ENCODE measurements at regions not wholly inside any gene's neighbourhood (a gene's known extent, or its start where the extent isn't known, plus 50 kb on each side); places are given as distances from the start of the nearest gene placed in this dataset.
"Not testable (repeated sequence)": the region's sequence is repeated elsewhere in the genome, so short reads cannot be mapped to it uniquely, and the experiment has no call there.

- no peak for TF ChIP-seq CTCF (IDR thresholded peaks at IDR 0.05; ENCODE audit: control insufficient read depth, extremely low read depth, insufficient read depth)
- no peak overlapping the region for H3K4me3 ChIP-seq (ENCODE audit: low read depth, low read length)
- no peak for DNase-seq (ENCODE audit: low read depth)
These were observed 452.1 kb upstream of the RGMB start for GRCh38 chr5:98321361-98321760.

- DNase-seq (ENCODE audit: low read depth); H3K4me3 ChIP-seq (ENCODE audit: low read depth, low read length): not testable (repeated sequence)
These were observed 448.3 kb upstream of the RGMB start for GRCh38 chr5:98325187-98325586.

GRCh38 chr5:98328015-98328414 is 445.4 kb upstream of the RGMB start:
- DNase-seq (ENCODE audit: low read depth): no peak
- no peak overlapping the region for H3K4me3 ChIP-seq (ENCODE audit: low read depth, low read length)
- TF ChIP-seq CTCF (IDR thresholded peaks at IDR 0.05; ENCODE audit: control insufficient read depth, extremely low read depth, insufficient read depth): no peak

DNA sequence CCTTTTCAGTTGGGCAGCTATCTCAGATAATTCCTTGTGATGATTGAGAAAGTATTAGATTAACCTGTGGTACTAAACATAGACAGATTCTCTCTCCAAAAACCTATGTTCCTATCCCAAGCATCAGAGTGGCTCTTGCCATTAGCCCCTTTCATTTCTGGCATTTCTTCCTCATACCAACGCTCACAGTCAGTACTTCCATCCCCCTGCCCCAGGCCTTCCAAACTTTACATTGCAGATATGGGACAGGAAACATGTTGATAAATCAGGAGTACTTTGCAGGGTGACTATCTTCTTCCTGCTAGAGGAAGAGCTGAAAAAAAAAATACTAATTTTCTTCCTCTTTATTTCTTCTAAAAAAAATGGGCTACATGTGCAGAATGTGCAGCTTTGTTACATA is 442.6 kb upstream of the RGMB start:
- no peak overlapping the region for H3K4me3 ChIP-seq (ENCODE audit: low read depth, low read length)
- TF ChIP-seq CTCF (IDR thresholded peaks at IDR 0.05; ENCODE audit: control insufficient read depth, extremely low read depth, insufficient read depth): no peak
- no peak for DNase-seq (ENCODE audit: low read depth)

DNA sequence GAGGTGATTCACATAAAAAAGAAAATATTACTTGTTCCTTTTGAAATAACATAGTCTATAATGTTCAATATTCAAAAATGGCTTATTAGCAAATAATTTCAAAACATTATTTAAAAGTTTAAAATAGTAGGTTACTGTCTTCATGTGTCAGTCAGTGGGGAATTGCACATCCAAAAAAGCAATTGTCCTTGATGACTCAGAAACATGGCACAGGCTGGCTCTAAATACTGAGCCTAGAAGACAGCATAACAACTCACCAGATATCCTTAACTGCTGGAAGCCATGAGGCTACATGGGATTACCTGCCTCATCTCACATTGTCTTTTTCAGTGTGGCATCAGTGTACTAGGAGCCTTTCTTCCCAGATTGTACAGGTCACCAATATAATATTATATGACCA is 439.5 kb upstream of the RGMB start:
- no peak for TF ChIP-seq CTCF (IDR thresholded peaks at IDR 0.05; ENCODE audit: control insufficient read depth, extremely low read depth, insufficient read depth)
- DNase-seq (ENCODE audit: low read depth): no peak
- no peak overlapping the region for H3K4me3 ChIP-seq (ENCODE audit: low read depth, low read length)

DNA sequence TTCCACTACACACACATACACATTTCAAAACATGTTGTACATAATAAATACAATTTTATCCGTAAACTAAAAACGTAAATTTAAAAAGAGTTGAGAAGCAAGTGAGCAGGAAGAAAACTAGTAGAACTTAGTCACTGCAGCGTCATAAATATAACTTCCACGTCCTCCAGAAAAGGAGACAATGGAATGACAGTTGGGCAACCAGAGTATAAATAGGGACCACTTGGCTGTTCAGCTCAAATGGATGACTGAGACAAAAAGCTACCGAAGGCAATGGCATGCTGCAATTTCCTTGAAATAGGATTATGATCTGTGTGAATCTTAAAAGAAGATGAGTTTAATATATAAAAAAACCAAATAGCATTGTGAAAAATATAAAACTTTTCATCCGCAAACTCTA is 438.5 kb upstream of the RGMB start:
- H3K4me3 ChIP-seq (ENCODE audit: low read depth, low read length): no peak overlapping the region
- no peak for DNase-seq (ENCODE audit: low read depth)
- TF ChIP-seq CTCF (IDR thresholded peaks at IDR 0.05; ENCODE audit: control insufficient read depth, extremely low read depth, insufficient read depth): no peak

DNA sequence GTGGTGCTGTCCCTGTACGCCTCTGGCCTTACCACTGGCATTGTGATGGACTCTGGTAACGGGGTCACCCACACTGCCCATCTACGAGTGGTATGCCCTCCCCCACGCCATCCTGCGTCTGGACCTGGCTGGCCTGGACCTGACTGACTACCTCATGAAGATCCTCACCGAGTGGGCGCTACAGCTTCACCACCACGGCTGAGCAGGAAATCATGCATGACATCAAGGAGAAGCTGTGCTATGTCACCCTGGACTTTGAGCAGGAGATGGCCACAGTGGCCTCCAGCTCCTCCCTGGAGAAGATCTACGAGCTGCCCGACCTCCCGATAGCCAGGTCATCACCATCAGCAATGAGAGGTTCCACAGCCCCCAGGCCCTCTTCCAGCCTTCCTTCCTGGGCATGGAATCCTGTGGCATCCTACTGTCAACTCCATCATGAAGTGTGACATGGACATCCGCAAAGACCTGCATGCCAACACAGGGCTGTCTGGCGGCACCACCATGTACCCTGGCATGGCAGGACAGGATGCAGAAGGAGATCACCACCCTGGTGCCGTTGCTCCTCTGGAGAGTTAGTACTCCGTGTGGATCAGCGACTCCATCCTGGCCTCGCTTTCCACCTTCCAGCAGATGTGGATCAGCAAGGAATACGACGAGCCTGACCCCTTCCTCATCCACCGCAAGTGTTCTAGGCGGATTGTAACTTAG is 434.2 kb upstream of the RGMB start:
- no peak for DNase-seq (ENCODE audit: low read depth)
- no peak overlapping the region for H3K4me3 ChIP-seq (ENCODE audit: low read depth, low read length)
- no peak for TF ChIP-seq CTCF (IDR thresholded peaks at IDR 0.05; ENCODE audit: control insufficient read depth, extremely low read depth, insufficient read depth)

All from LNCaP clone FGC (cell line).